CD4-positive, alpha-beta T cell treated with Interleukin-2 at 100 ng/mL for 4 hours (primary cell): ENCODE measurements at regions not wholly inside any gene's neighbourhood (a gene's known extent, or its start where the extent isn't known, plus 50 kb on each side); places are given as distances from the start of the nearest gene placed in this dataset.
"Not testable (repeated sequence)": the region's sequence is repeated elsewhere in the genome, so short reads cannot be mapped to it uniquely, and the experiment has no call there.

Source experiments
- DNase-seq: peaks from one replicate; pipeline ENCODE4 v3.0.0-alpha.2; 2020; ENCODE audit warnings: low spot score

DNA sequence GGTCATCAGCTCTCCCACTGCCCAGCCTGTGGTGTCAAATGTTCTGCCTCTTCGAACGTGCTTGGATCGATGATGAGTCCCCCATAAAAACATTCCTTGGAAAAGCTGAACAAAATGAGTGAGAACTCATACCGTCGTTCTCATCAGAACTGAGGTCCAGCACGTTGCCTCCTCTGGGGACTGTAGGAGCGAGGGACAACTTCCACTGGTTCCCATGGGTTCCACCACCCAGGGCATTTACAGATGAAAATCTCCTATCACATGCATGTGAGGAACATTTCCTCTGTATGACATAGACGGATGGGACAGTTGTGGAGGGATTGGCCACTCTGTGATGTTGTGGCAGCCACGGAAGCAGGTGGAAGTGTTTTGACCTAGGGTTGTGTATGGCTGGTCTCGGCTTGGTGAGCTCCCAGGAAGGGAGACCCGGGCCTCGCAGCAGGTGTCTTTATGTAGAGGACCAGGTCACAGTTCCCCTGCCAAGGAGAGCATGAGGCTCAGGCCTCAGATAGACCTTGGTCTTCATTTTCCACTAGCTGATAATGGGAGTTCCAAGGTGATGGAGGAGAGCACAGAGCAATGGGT, 113.0 kb downstream of the SNRPN start:
- no peak for DNase-seq

DNA sequence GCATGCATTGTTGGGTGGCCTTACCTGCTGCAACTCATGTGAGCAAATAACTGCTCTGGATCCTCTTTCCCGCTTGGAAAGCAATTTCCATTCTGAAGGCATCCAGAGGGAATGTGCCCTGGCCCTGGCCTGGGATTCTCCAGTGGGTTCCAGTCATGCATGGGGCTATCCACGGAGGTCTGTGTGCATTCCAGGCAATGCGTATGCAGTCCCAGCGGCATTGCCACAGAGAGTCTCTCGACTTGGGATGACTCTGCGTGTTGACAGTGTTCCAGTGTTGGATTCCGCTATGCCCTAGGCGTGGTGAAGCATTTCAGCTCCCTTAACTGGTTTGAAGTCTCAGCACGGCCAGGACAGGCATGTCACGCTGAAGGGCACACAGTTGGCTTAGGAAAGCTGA, 113.9 kb downstream of the SNRPN start:
- no peak for DNase-seq

DNA sequence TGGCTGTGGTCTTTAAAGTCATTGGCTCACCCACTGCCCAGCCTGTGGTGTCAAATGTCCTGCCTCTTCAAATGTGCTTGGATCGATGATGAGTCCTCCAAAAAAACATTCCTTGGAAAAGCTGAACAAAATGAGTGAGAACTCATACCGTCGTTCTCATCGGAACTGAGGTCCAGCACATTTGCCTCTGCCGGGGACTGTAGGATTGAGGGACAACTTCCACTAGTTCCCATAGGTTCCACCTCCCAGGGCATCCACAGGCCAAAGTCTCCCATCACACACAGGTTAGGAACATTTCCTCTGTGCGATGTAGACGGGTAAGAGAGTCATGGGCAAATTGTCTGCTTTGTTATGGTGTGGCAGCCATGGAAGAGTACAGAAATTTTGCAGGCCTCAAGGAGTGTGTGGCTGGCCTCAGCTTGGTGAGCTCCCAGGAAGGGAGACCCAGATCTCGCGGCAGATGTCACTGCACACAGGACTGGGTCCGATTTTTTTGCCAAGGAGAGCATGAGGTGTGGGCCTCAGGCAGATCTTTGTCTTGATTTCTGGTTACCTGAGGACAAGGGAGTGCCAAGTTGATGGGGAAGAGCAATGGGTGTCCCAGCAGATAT, 115.7 kb downstream of the SNRPN start:
- no peak for DNase-seq

DNA sequence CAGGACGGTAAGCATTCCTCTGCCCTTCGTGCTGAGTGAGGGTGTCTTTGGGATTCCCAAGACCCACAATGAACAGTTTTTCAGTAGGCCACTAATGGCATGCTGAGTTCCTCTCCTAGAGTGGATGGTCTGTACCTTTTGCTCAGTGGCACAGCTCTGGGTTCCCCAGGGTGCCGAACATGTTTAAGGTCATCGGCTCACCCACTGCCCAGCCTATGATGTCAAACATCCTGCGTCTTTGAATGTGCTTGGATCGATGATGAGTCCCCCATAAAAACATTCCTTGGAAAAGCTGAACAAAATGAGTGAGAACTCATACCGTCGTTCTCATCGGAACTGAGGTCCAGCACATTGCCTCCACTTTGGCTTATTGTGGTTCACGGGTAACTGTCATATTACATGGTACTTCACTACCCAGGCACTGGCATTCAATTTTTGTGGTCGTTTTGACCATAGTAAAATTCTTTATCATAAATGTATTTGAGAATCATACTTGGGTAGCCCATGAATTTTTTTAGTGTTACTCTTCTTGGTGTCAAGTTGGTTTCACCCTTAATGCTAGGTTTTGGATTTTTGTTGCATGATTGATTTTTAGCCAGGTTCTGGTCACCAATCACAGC, 118.2 kb downstream of the SNRPN start:
- DNase-seq = no peak

DNA sequence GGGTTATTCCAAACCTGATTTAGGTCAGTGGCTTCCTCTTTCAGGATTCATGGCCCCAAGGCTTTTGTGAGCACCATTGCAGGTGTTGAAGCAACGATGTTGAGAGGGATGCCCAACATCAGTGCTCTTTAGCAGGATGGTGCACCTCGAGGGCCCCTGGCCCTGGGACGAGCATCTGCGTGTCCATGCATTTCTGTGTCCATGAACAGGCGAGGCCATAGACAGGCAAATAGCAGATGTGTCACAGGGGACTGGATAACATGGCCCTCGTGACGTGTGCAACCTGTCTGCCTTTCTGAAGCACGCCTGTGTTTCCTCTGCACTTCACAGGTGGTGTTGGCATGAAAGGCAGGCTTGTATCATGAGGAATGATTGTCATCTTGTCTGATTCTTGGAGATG, 132.3 kb downstream of the SNRPN start:
- no peak for DNase-seq

DNA sequence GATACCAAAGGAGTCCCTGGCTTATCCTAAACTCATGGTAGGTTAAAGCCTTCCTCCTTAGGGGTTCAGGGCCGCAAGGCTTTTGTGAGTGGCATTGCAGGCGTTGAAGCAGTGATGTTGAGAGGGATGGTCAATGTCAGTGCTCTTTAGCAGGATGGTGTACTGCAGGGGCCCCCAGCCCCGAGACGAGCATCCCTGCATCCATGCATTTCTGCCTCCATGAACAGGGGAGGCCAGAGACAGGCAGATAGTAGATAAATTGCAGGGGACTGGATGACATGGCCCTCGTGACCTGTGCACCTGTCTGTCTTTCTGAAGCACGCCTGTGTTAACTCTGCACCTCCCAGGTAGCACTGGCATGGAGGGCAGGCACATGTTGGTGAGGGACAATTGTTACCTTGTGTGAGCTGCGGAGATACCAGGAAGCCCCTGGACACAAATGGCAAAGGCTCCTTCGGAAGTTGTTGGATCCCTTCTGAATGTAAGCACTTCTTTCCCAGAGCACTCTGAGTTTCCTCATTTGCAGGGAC, 133.5 kb downstream of the SNRPN start:
- no peak for DNase-seq

DNA sequence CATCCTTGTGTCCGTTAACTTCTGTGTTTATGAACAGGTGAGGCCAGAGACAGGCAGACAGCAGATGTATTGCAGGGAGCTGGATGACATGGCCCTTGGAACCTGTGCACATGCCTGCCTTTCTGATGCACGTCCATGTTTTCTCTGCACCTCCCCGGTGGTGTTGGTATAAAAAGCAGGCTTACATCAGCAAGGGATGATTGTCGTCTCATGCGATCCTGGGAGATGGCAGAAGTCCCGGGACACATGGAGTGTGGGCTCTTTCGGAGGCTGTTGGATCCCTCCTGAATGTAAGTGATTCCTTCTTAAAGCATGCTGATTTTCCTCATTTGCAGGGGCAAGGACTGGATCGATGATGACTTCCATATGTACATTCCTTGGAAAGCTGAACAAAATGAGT, 134.8 kb downstream of the SNRPN start:
- DNase-seq = no peak

DNA sequence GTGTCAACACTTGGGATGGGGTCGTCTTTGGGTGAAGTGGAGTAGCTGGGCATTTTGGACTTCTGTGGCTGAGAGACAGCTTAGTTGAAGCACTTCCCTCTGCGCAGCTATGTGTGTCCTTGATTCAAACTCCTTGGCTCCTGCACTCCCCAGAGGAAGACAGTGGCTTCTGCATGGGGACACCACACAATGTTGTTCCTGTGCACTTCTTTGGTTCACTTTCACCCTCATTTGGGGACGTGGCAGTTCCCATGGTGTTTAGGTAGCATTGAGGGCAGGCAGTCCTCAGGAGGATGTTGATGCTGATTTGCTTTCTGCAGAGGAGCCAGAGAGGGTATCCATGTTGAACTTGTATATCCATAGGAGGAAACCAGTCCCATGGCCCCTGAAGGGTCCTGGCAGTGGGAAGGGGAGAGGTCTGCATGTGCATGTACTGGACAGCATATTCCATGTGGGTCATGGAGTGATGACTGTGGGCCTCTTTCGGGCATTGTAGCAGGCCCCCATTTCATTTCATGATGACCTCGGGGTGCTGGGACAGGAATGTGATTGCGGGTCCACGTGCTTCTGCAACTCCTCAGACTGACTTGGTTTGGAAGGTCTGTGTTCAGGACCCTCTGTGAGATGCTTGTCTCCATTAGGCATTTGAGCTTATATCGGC, 135.4 kb downstream of the SNRPN start:
- no peak for DNase-seq

DNA sequence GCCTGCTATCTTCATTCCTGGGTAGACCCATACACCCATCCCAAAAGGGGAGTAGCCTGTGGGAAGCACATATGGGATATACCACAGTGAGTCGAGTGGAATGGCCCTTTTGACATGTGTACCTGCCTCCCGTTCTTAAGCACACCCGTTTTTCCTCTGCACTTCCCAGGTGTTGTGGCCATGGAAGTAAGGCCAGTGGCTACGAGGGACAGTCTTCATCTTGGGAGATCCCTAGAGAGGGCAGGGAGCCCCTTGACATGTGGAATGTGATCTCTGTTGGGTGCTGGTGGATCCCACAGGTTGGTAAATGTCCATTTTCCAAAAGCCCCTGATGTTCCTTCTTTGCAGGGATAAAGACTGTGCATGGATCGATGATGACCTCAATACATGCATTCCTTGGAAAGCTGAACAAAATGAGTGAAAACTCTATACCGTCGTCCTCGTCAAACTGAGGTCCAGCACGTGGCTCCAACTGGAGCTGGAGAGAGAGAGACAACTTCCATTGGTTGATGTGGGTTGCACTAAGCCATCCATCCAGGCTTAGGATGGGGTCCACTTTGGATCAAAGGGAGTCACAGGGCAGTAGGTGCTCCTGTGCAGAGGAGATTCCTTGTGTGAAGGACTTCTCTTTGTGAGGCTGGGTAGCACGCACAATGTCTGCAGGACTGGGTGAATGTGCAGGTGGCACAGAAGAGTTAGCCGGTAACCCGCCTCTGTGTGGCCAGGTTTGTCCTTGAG, 136.8 kb downstream of the SNRPN start:
- DNase-seq = no peak

DNA sequence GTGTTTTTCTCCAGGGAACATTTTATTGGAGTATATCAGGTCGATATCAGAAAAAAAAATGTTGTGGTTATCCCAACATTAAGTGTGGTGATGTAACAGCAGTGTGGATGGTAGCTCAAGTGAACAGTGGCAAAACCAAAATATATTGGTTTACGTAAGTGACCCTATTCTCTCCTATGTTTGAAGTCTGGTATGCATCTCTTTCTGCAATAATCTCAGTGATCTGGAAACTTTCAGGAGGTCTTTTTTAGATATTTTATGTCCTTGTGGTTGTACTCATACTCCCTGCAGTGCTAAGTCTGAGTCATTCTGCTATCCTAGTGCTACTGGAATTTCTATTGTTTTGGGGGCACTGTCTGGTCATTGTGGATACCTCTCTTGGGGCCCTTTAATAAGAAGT, 137.9 kb downstream of the SNRPN start:
- DNase-seq = no peak

DNA sequence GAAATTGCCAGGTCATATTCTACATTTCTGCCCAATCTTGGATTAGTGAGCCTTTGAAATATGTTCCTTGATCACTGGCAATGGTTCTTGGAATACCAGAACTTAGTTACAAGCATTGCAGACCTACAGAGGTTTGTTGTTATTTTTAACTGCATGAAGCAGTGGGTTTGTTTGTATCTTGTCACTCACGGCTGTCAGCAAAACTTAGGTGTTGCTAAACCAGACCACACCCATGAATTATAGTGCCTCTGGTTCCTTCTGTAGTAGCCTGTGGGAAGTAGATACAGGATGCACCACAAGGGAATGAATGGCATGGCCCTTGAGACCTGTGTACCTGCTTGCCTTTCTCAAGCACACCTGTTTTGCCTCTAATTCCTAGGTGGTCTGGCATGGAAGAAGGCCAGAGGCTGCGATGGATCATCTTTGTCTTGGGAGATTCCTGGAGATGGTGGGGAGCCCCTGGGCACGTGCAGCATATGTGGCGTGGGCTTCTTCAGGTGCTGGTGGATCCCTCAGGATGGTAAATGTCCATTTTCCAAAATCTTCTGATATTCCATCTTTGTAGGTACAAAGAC, 138.8 kb downstream of the SNRPN start:
- no peak for DNase-seq

DNA sequence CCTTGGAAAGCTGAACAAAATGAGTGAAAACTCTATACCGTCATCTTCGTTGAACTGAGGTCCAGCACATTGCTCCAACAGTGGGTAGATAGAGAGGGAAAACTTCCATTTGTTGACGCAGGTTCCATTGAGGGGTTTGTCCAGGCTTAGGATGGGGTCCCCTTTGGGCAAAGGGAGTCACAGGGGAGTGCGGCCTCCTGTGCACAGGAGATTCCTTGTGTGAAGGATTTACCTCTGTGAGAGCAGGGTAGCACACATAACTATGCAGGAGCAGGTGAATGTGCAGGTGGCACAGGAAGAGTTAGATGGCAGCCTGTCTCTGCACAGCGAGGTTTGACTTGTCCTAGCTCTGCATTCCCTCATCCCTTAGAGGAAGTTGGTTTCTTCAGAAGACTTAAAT, 139.3 kb downstream of the SNRPN start:
- DNase-seq = no peak

DNA sequence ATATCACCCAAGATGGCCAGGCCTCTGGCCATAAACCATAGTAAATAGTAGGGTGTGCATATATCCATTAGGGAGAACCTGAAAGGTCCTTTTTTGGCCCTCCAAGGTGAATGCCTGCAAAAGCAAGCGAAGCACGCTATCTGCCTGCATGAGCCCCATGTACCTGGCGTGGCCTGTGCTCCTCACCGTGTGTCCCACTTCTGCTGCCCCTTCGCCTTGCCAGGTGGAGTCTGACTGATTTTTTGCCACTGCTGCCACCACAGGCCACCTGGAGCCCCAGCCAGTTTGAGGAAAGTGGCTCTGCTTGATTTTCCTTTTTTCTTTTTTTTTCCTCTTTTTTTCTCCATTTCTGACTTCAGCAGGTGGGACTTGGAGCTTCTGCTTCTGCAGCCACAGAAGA, 139.7 kb downstream of the SNRPN start:
- no peak for DNase-seq

DNA sequence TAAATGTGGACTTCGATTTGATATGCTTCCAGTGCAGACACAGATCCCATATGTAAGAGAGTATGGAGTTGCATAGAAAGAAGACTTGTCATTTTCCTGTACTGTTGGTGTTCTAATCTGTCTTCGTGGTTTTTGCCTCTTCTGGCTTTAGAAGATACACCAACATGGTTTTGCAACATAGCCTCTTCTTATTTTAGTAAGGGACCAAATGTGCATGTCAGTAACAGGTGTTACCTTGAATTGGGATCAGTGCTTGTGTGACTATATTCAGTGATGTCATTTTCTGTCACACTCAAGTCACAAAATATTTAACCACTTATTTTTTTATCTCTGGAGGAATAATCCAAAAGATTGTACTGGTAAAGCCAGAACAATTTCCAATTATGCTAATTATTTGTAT, 140.4 kb downstream of the SNRPN start:
- DNase-seq = no peak

DNA sequence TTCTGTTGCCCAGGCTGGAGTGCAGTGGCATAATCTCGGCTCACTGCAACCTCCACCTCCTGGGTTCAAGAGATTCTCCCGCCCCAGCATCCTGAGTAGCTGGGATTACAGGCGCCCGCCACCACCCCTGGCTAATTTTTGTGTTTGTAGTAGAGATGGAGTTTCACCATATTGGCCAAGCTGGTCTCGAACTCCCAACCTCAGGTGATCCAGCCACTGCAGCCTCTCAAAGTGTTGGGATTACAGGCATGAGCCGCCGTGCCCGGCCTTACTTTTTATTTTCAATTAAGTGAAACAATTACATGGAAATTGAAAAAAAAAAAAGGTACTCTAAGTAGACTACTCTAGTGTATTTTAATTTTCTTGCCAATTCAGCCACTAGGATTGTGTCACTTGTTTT, 145.2 kb downstream of the SNRPN start:
- DNase-seq = not testable (repeated sequence)

DNA sequence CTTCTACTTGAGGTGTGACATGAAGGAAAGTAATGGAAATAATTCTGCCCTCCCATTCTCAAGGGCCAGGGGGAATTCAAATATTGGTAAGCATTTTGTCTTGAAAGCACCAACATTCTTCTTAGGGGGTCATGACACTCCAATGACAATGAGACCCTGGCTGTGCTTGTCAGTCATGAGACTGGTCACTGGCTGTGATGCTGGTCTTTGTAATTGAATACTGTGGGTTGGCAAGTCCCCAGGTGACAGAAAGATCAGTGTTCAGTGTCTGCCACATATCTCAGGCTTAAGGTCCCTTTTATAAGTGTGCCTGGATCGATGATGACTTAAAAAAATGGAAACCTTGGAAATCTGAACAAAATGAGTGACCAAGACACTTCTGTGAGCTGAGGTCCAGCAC, 151.4 kb downstream of the SNRPN start:
- no peak for DNase-seq

DNA sequence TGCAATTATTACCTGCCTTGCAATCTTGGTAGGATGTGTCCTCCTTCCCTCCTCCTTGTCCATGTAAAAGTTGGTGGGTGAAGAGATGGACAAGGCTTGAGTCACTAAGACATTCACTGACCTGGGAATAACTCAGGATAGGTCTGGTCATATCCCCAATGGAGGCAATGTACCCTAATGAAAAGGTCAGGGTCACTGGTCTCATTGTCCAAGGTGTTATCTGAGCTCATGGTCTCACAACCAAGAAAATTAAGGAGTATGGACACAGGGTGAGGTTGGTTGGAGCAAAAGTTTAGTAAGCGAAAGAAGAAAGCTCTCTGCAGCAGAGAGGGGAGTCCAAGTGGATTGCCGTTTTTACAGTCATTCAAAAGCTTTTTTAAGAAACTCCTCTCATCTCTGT, 179.0 kb downstream of the SNRPN start:
- no peak for DNase-seq

DNA sequence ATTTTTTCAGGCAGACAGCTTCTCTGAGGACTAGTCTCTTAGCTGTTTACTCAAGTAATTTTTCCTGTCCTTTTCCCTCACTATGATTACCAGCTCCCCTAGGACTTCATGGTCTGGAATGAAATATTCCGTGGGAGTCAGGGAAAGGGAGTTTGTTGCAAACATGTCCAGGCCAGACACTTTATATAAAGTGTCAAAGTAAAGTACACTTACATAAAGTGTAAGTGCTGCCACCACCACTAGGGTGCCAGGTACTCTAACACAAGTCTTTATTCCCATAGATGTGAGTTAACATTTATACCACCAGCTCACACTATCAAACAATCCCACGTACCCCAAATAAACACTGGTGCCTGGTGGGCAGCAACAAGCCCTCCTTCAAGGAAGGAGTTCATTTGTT, 179.8 kb downstream of the SNRPN start:
- no peak for DNase-seq

DNA sequence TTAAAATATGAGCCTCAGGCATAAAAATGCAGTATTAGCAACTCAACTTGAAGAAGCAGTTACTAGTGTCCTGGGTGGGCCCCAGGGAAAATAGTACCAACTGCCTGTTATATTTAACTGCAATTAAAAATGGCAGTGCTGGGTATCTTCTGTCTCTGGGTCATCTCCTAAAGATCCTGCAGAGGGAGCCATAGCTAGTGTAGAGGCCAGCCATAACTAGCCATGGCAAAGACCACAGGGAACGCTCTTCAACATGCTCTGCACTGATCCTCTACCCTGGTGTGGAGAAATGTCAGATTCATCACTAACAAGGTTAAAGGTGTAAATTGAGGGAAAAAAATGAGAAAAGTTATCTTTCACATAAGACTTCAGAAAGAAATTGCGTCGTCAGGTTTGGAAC, 181.3 kb downstream of the SNRPN start:
- DNase-seq = no peak

DNA sequence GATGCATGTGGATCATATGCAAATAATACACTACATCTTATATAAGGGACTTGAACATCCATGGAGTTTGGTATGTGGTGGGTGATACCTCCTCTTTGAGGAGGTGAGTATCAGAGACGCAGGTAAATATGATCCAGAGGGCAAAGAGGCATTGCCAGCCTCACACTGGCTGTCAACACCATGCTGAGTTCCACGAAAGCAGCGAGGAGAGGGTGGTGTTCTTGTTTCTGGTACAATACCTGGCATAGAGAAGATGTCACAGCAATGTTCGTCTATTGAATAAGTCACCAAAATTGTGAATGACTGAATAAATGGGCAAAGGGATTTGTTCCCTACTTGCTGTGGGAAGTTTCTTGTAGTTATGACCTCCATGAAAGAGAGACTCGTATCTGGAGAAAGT, 182.2 kb downstream of the SNRPN start:
- no peak for DNase-seq

DNA sequence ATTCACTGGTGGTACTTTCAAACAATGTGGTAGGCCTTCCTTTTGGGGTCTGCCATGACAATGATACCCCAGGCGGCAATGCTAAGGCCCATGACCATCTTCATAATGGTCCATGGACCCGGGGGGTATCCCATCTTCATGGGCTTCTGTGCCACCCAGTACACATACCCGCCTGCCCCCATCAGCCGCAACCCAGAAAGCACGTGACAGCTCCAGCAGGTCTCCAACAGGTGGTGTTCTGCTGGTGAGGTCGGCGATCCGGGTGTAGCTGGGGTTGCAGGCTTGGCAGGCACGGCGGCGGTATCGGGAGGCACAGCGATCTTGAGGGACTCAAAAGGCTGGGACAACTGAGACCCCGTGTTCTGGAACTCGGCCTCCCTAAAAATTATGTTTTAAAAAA, 214.5 kb downstream of the SNRPN start:
- no peak for DNase-seq

DNA sequence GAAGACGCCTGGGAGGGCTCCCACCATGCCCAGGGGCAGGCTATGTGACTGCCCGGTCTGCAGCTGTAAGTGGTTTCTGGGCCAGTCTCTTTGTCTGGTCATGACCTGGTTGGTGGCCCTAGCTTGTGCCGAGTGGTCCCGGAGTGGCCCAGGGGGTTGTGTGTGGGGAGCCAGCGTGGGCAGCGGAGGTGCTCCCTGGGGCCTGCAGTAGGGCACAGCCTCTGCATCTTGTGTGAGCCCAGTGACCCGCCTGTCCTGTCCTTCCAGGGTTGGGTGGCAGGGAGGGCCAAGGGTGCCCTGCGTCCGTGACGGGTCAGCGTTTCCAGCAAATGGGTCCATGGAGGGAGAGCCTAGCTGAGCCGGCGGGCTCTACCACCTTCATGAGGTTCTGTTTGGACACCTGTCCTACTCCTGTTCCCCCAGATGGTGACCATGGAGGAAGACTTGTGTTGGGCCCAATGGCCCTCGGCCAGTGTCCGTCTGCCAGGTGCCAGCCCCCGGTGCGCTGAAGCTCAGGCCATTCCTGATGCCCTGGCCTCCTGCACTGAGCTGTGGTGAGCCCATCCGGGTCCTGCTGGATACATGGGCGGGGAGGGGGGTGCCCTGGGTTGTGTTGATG, 215.4 kb downstream of the SNRPN start:
- DNase-seq = no peak
